HEK293 (cell line): ENCODE measurements at regions not wholly inside any gene's neighbourhood (a gene's known extent, or its start where the extent isn't known, plus 50 kb on each side); places are given as distances from the start of the nearest gene placed in this dataset.

Experiments used
- IKZF3 ChIP-seq: fragments of 450-650 bp; IDR thresholded peaks from 2 replicates; pipeline ENCODE4 v1.5.0; 2018; ENCODE audit warnings: missing biosample characterization, mild to moderate bottlenecking, missing genetic modification characterization, moderate library complexity
- KLF1 ChIP-seq: fragments of 450-650 bp; formaldehyde crosslinking; IDR thresholded peaks from 2 replicates; pipeline ENCODE4 v1.5.1; 2016; ENCODE audit warnings: missing biosample characterization, missing genetic modification characterization
- TCF7L2 ChIP-seq: IDR thresholded peaks from 2 replicates; pipeline ENCODE4 v1.6.1; 2011; ENCODE audit warnings: low read depth, mild to moderate bottlenecking, inconsistent platforms, low read length, moderate library complexity, borderline replicate concordance
- YY1 ChIP-seq: fragments of 450-650 bp; formaldehyde crosslinking; IDR thresholded peaks from 2 replicates; pipeline ENCODE4 v1.5.1; 2018; ENCODE audit warnings: missing biosample characterization, missing genetic modification characterization
- ZBTB21 ChIP-seq: fragments of 450-650 bp; formaldehyde crosslinking; IDR thresholded peaks from 2 replicates; pipeline ENCODE4 v1.5.1; 2017; ENCODE audit warnings: missing biosample characterization, missing genetic modification characterization
- ZNF501 ChIP-seq: fragments of 450-650 bp; formaldehyde crosslinking; IDR thresholded peaks from 2 replicates; pipeline ENCODE4 v1.5.1; 2016; ENCODE audit warnings: missing biosample characterization, missing genetic modification characterization
- ZNF701 ChIP-seq: fragments of 450-650 bp; formaldehyde crosslinking; IDR thresholded peaks from 2 replicates; pipeline ENCODE4 v1.5.1; 2016; ENCODE audit warnings: missing biosample characterization, missing genetic modification characterization
- TF ChIP-seq, protein P1 (sequence below): fragments of 450-650 bp; formaldehyde crosslinking; IDR thresholded peaks from 2 replicates; pipeline ENCODE4 v1.5.1; 2016; ENCODE audit warnings: missing biosample characterization, missing genetic modification characterization
- TF ChIP-seq, protein P2 (sequence below): fragments of 450-650 bp; IDR thresholded peaks from 2 replicates; pipeline ENCODE4 v1.5.1; 2018; ENCODE audit warnings: missing biosample characterization, mild to moderate bottlenecking, missing genetic modification characterization

DNA sequence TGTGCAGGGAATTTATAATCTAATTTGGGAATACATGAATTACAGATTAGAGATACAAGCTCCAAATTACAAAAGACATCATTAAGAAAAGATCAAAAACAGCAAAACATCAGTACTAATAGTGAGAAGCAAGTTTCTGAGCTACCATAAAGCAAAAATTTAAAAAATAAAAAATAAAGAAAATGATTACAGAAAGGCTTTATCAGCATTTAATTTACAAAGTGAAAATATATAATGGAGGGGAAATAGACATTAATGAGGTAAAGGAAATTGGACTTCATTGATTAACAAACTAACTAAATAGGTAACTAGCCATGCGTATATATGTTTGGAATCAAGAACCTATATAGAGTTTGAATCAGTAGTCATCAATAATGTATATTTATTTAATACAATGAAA is 712.9 kb upstream of the DDX18 start:
- TF ChIP-seq ZNF701 (tag by site-specific recombination) (no peak), TCF7L2 (no peak), IKZF3 (no peak), KLF1 (tag by site-specific recombination) (no peak), ZBTB21 (tag by site-specific recombination) (no peak), ZNF501 (no peak), YY1 (tag by site-specific recombination) (no peak)
- TF ChIP-seq, protein P1, sequence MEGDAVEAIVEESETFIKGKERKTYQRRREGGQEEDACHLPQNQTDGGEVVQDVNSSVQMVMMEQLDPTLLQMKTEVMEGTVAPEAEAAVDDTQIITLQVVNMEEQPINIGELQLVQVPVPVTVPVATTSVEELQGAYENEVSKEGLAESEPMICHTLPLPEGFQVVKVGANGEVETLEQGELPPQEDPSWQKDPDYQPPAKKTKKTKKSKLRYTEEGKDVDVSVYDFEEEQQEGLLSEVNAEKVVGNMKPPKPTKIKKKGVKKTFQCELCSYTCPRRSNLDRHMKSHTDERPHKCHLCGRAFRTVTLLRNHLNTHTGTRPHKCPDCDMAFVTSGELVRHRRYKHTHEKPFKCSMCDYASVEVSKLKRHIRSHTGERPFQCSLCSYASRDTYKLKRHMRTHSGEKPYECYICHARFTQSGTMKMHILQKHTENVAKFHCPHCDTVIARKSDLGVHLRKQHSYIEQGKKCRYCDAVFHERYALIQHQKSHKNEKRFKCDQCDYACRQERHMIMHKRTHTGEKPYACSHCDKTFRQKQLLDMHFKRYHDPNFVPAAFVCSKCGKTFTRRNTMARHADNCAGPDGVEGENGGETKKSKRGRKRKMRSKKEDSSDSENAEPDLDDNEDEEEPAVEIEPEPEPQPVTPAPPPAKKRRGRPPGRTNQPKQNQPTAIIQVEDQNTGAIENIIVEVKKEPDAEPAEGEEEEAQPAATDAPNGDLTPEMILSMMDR (tag by site-specific recombination) = no peak
- TF ChIP-seq, protein P2, sequence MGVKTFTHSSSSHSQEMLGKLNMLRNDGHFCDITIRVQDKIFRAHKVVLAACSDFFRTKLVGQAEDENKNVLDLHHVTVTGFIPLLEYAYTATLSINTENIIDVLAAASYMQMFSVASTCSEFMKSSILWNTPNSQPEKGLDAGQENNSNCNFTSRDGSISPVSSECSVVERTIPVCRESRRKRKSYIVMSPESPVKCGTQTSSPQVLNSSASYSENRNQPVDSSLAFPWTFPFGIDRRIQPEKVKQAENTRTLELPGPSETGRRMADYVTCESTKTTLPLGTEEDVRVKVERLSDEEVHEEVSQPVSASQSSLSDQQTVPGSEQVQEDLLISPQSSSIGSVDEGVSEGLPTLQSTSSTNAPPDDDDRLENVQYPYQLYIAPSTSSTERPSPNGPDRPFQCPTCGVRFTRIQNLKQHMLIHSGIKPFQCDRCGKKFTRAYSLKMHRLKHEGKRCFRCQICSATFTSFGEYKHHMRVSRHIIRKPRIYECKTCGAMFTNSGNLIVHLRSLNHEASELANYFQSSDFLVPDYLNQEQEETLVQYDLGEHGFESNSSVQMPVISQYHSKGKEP = no peak
